Stimulated activated naive CD8-positive, alpha-beta T cell treated with anti-CD3 and anti-CD28 coated beads, Interleukin-15, Interleukin-2, amounts not matched to agents 100 ng/mL and 50 ng/mL, for 24 hours (primary cell): ENCODE measurements at regions not wholly inside any gene's neighbourhood (a gene's known extent, or its start where the extent isn't known, plus 50 kb on each side); places are given as distances from the start of the nearest gene placed in this dataset.
A peak's percentile ranks its signal among the peaks of the same experiment; 100 is the strongest.
"Not testable (repeated sequence)": the region's sequence is repeated elsewhere in the genome, so short reads cannot be mapped to it uniquely, and the experiment has no call there.

Experiments
- H3K27ac Mint-ChIP-seq: one replicate; pipeline ENCODE4 v1.8.0; 2021; ENCODE audit warnings: mild to moderate bottlenecking, mixed read lengths
- H3K27me3 Mint-ChIP-seq: one replicate; pipeline ENCODE4 v1.8.0; 2021; ENCODE audit warnings: mixed read lengths
- H3K36me3 Mint-ChIP-seq: one replicate; pipeline ENCODE4 v1.8.0; 2021; ENCODE audit warnings: low read depth, mixed read lengths
- H3K4me1 Mint-ChIP-seq: one replicate; pipeline ENCODE4 v1.8.0; 2021; ENCODE audit warnings: low read depth, mixed read lengths
- H3K4me3 Mint-ChIP-seq: one replicate; pipeline ENCODE4 v1.8.0; 2021; ENCODE audit warnings: mild to moderate bottlenecking, mixed read lengths
- H3K9me3 Mint-ChIP-seq: one replicate; pipeline ENCODE4 v1.8.0; 2021; ENCODE audit warnings: mixed read lengths

DNA sequence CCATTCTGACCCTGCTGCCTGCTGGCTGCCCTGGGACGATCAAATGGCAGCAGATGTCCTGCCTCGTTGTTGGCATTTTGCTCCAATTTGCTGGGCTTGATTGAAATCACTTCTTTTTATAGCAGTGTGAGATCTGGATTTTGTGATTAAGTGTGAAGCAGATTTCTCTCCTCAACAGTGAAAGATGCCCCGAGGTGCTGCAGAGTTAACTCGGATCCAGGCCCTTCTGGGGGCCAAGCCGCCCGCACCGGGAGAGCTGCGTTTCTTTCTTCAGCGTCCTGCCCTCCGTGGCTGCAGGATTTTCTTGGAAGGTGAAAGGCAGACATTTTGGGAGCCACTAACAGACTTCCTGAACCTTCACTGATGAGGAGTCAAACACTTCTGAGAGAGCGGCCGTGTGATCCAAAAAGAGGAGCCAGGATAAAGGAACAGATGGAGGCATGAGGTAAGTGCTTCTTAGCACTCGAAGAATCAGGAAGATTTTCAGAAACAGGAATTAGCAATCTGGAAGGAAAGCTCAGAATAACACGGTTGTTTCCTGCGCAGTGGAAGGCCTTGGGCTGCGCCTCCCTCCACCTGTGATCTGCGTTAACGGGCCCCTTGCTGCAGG, 139.5 kb upstream of the AFDN start:
- peaks cover 7% of the 10 kb centered on the region for H3K9me3 Mint-ChIP-seq
- peaks cover 60% of the 10 kb centered on the region for H3K27me3 Mint-ChIP-seq
- no peaks in the 10 kb centered on the region for H3K36me3 Mint-ChIP-seq
- H3K4me1 Mint-ChIP-seq, result no peaks in the 10 kb centered on the region
- H3K27ac Mint-ChIP-seq, result no peak overlapping the region
- no peak overlapping the region for H3K4me3 Mint-ChIP-seq

DNA sequence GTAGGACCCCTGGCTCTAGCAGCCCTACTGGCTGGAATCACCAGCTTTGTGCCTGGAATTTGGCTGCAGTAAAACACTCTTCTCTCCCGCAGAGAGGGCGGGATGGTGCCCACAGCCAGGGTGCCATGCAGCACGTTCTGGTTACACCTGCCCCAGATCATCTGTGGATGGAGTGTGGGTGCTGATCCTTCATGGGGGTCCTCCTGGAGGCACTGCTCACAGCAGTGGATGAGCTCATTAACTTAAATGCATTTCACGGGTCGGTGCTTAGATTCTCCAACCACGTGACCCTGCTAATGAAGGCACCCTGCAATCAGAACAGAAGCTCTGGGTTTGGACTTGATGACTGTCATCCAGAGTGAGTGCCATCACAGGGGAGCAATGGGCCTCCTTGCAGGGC, 138.6 kb upstream of the AFDN start:
- Mint-ChIP-seq H3K4me3 (no peak overlapping the region), H3K4me1 (no peaks in the 10 kb centered on the region), H3K36me3 (no peaks in the 10 kb centered on the region), H3K27ac (no peak overlapping the region), H3K27me3 (peaks cover 51% of the 10 kb centered on the region), H3K9me3 (peaks cover 7% of the 10 kb centered on the region)

- Mint-ChIP-seq H3K9me3 (peaks cover 7% of the 10 kb centered on the region), H3K4me3 (no peak overlapping the region), H3K36me3 (no peaks in the 10 kb centered on the region), H3K27ac (no peak overlapping the region), H3K27me3 (peaks cover 43% of the 10 kb centered on the region), H3K4me1 (no peaks in the 10 kb centered on the region)
These were observed 137.4 kb upstream of the AFDN start for GRCh38 chr6:167689278-167689677.

DNA sequence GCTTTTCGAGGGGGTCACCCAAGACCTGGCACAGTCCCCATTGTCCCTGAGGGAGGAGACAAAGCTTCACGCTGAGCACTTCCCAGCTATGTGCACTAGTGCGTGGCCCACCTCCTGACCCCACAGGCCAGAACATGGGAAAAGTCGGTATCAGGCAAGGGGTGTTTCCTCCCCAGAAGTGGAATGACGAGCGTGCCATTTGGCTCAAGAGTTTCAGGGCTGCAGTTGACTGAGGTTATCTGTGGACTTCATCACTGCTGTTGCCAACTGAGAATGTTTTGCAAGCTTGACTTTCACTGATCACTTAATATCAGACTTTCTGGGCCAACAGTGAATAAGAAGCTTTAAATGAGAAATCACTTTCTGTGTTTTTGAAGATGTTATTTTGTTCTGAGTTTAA, 137.0 kb upstream of the AFDN start:
- Mint-ChIP-seq H3K36me3 (no peaks in the 10 kb centered on the region), H3K9me3 (peaks cover 7% of the 10 kb centered on the region), H3K4me1 (no peaks in the 10 kb centered on the region), H3K4me3 (no peak overlapping the region), H3K27ac (no peak overlapping the region), H3K27me3 (peaks cover 42% of the 10 kb centered on the region)

GRCh38 chr6:167690167-167690922, 136.4 kb upstream of the AFDN start:
- H3K9me3 Mint-ChIP-seq, H3K4me3 Mint-ChIP-seq, H3K36me3 Mint-ChIP-seq, H3K27ac Mint-ChIP-seq, H3K4me1 Mint-ChIP-seq: not testable (repeated sequence)
- peaks cover 36% of the 10 kb centered on the region for H3K27me3 Mint-ChIP-seq

DNA sequence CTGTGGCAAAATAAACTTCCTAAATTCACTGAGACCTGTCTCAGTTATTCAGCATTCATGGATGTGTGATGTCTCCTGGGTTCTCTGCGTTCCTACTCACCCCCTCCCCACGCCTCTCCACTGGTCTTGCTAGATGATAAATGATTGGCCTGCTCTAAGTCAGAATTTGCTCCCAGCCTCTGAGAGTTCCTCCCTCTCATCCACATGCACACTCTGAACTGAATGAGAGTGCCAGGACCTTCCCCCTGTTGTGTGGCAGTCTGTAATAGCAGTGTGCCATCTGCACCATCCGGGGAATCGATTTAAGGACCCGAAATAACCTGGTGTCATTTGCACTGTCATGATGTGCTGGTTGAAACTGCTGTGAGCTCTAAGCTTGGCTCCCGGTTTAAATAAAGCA, 135.8 kb upstream of the AFDN start:
- peaks cover 32% of the 10 kb centered on the region for H3K27me3 Mint-ChIP-seq
- peaks cover 4% of the 10 kb centered on the region for H3K9me3 Mint-ChIP-seq
- no peaks in the 10 kb centered on the region for H3K36me3 Mint-ChIP-seq
- H3K4me1 Mint-ChIP-seq, result no peaks in the 10 kb centered on the region
- no peak overlapping the region for H3K27ac Mint-ChIP-seq
- no peak overlapping the region for H3K4me3 Mint-ChIP-seq

DNA sequence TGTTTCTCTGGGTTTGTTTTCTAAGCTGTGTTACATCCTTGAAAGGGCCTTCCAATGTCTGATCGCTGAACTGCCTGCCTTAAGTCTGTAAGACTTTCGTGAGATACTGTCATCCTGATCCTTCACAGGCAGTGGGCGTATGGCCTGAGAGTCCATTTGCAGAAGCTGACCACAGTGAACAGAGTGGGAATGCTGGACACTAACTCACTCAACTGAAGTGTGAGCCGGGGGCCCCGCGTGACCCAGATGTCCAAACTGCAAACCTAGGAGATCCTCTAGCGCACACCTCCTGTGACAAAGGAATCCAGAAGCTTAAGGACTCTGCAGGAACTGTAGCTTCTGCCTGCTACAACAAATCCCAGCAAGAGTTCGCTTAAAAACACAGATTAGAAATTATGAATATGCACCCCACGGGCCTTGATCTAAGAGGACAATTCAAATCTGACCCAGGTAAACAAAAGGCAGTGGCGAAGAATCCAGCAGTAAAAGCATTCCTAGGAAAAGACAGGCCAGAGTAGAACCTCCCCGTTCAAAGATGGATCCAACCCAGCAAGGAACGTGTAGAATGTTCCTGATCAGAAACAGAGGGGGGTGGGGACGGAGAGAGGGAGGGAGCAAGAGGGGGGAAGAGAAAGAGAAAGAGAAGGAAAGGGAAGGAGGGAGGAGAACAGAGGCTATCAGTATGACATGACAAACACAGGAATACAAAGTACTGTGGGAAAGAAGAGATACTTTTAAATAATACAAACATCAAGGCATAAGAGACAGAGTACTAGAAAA, 135.0 kb upstream of the AFDN start:
- peaks cover 31% of the 10 kb centered on the region for H3K27me3 Mint-ChIP-seq
- no peaks in the 10 kb centered on the region for H3K36me3 Mint-ChIP-seq
- peaks cover under 1% of the 10 kb centered on the region for H3K9me3 Mint-ChIP-seq
- no peak overlapping the region for H3K27ac Mint-ChIP-seq
- H3K4me1 Mint-ChIP-seq, result no peaks in the 10 kb centered on the region
- H3K4me3 Mint-ChIP-seq, result no peak overlapping the region

DNA sequence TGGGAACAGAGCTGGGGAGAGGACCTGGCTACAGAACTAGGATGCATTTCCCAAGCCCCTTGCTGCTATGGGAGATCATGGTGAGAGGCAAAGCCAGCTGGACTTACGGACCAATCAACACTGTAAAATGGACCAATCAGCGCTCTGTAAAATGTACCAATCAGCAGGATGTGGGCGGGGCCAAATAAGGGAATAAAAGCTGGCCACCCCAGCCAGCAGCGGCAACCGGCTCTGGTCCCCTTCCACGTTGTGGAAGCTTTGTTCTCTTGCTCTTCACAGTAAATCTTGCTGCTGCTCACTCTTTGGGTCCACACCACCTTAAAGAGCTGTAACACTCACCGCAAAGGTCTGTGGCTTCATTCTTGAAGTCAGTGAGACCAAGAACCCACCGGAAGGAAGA, 133.2 kb upstream of the AFDN start:
- not testable (repeated sequence) for H3K4me1 Mint-ChIP-seq, H3K36me3 Mint-ChIP-seq, H3K4me3 Mint-ChIP-seq, H3K27ac Mint-ChIP-seq, H3K9me3 Mint-ChIP-seq
- H3K27me3 Mint-ChIP-seq, result peaks cover 19% of the 10 kb centered on the region

- peaks cover 24% of the 10 kb centered on the region for H3K27me3 Mint-ChIP-seq
- no peaks in the 10 kb centered on the region for H3K9me3 Mint-ChIP-seq
- no peak overlapping the region for H3K27ac Mint-ChIP-seq
- H3K36me3 Mint-ChIP-seq, result no peaks in the 10 kb centered on the region
- peaks cover 19% of the 10 kb centered on the region for H3K4me1 Mint-ChIP-seq
- no peak overlapping the region for H3K4me3 Mint-ChIP-seq
These were observed 130.9 kb upstream of the AFDN start for GRCh38 chr6:167695831-167696230.

GRCh38 chr6:167696296-167696695, 130.4 kb upstream of the AFDN start:
- Mint-ChIP-seq H3K36me3 (no peaks in the 10 kb centered on the region), H3K4me3 (no peak overlapping the region), H3K27me3 (peaks cover 28% of the 10 kb centered on the region), H3K9me3 (no peaks in the 10 kb centered on the region), H3K4me1 (peaks cover 19% of the 10 kb centered on the region), H3K27ac (no peak overlapping the region)

DNA sequence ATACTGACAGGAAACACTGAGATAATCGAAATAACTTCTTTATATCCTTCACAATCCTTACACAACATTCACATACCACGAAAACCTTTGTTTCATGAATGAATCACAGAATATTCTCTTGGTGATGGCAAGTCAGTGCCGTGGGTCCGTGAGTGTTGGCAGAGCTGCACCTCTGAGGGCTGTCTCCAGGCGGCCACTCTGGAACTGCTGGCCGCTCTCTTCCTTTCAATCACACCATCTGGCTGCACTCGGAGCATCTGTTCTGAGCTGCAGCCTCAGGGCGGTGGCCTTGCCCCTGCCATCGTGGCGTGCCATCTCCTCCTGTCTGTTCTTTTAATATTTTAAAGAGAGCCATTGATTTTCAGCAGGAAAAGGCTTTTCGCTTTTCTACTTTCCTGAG, 129.4 kb upstream of the AFDN start:
- Mint-ChIP-seq H3K36me3 (no peaks in the 10 kb centered on the region), H3K4me3 (no peak overlapping the region), H3K4me1 (peaks cover 19% of the 10 kb centered on the region), H3K9me3 (no peaks in the 10 kb centered on the region), H3K27me3 (peaks cover 26% of the 10 kb centered on the region), H3K27ac (no peak overlapping the region)

GRCh38 chr6:167698540-167698939, 128.2 kb upstream of the AFDN start:
- no peak overlapping the region for H3K4me3 Mint-ChIP-seq
- no peaks in the 10 kb centered on the region for H3K9me3 Mint-ChIP-seq
- H3K27ac Mint-ChIP-seq, result no peak overlapping the region
- H3K27me3 Mint-ChIP-seq, result peaks cover 35% of the 10 kb centered on the region
- H3K36me3 Mint-ChIP-seq, result no peaks in the 10 kb centered on the region
- H3K4me1 Mint-ChIP-seq, result peaks cover 19% of the 10 kb centered on the region

GRCh38 chr6:167699141-167699931, 127.4 kb upstream of the AFDN start:
- Mint-ChIP-seq H3K27me3 (peaks cover 31% of the 10 kb centered on the region), H3K36me3 (no peaks in the 10 kb centered on the region), H3K4me1 (peaks cover 19% of the 10 kb centered on the region)

GRCh38 chr6:167700199-167700598, 126.5 kb upstream of the AFDN start:
- no peak overlapping the region for H3K4me3 Mint-ChIP-seq

More at GRCh38 chr6:167699141-167699931, 127.4 kb upstream of the AFDN start:
- H3K9me3 Mint-ChIP-seq, result no peaks in the 10 kb centered on the region
- H3K4me3 Mint-ChIP-seq, result peak overlapping the region; percentile 50
- H3K27ac Mint-ChIP-seq, result peak overlapping the region; percentile 84

GRCh38 chr6:167701010-167701409, 125.7 kb upstream of the AFDN start:
- H3K4me3 Mint-ChIP-seq, result no peak overlapping the region
- no peaks in the 10 kb centered on the region for H3K36me3 Mint-ChIP-seq
- H3K9me3 Mint-ChIP-seq, result no peaks in the 10 kb centered on the region
- peaks cover 33% of the 10 kb centered on the region for H3K4me1 Mint-ChIP-seq
- H3K27me3 Mint-ChIP-seq, result peaks cover 39% of the 10 kb centered on the region
- H3K27ac Mint-ChIP-seq, result no peak overlapping the region

More at GRCh38 chr6:167700199-167700598, 126.5 kb upstream of the AFDN start:
- H3K36me3 Mint-ChIP-seq, result no peaks in the 10 kb centered on the region
- no peaks in the 10 kb centered on the region for H3K9me3 Mint-ChIP-seq
- H3K27me3 Mint-ChIP-seq, result peaks cover 36% of the 10 kb centered on the region
- H3K27ac Mint-ChIP-seq, result peak overlapping the region; percentile 12
- H3K4me1 Mint-ChIP-seq, result peaks cover 25% of the 10 kb centered on the region
